GM18861 (cell line): ENCODE measurements at regions not wholly inside any gene's neighbourhood (a gene's known extent, or its start where the extent isn't known, plus 50 kb on each side); places are given as distances from the start of the nearest gene placed in this dataset.

Experiments
- ATAC-seq: cut with Tn5 transposase; IDR thresholded peaks from one replicate; pipeline ENCODE4 v1.9.1; 2021; ENCODE audit not compliant: unreplicated experiment

- ATAC-seq: no peak
Measured at GRCh38 chr2:145254291-145254690, 734.4 kb upstream of the ZEB2 start.

DNA sequence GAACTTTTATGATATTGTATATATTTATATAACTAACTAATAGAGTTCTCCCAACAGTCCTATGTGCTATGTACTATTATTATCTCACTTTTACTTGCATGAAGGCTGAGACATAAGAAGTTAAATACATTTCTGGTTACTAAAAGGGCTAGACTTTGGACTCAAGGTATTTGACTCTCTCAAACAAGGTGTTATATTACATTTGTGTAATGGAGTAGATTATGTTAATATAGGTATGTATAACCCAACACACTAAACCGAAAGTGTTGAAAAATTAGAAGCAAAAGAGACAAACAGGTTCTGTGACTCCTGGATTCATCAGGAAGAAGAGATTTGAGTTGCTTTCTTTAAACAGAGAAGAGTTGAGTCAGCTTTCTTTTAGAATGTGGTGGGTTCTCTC is 733.6 kb upstream of the ZEB2 start:
- ATAC-seq: no peak

DNA sequence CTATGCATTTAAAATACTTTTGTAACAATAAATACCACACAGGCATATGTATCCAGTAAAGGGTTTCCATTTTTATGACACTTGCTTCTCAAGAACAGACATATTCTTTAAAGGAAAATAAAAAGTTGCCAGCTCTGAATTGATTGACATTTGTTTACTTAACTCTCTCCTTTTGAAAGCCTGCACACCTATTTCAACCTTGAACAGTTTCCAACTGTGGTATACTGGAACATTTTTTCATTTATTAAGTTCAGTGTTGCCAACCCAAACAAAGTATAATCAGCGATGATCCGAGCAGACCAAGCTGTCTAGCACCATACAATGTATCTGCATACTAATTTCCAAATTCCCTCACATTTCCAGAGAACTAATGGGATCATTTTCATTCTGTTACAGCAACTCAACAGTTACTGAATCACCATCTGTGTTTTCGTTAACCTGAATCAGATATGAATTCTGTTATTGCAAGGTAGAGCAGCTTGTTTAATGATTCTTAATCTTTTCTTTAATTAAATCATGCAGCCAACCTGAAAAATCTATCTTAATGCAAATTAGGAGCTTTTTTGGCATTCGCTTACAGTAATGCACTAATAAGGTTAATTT is 725.5 kb upstream of the ZEB2 start:
- no peak for ATAC-seq

- no peak for ATAC-seq
Measured at GRCh38 chr2:145235312-145235711, 715.4 kb upstream of the ZEB2 start.

DNA sequence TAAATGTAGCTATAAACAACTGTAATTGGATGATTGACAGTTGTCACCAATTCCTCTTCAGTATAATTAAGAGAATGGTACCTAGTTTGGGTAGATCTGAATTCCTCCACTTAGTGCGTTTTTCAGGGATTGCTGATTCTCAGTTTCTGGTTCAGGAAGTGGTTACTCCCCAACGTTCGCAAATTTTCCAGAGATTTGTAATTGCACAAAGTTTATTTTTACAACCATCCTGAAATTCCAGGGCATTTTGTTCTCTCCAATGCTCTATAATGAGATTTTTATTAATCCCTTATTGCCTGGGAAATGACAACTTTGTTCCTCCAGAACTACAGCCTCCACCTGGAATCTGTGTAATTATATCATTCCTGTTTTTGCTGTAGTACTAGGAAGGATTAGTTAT is 710.6 kb upstream of the ZEB2 start:
- no peak for ATAC-seq

DNA sequence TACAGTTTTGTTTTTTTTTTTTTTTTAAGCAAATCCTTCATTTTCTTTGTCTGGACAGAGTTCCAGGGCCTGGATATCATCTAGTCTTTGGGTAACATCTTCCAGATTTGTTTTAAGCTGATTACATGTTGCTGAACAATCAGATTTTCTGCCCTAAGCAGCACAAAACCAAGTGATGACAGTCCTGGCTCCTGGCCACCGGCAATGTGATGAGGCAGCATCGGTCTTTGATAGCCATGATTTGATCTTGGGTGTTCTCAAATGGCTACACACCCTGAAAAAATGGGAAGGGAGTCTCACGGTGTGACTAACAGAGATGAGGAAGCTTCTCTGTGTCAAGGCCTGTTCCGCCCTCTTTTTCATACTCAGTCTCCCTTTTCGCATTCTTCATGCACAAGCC is 708.6 kb upstream of the ZEB2 start:
- no peak for ATAC-seq

GRCh38 chr2:145226901-145227300 is 707.0 kb upstream of the ZEB2 start:
- no peak for ATAC-seq

- no peak for ATAC-seq
Measured at GRCh38 chr2:145221516-145221915, 701.6 kb upstream of the ZEB2 start.

DNA sequence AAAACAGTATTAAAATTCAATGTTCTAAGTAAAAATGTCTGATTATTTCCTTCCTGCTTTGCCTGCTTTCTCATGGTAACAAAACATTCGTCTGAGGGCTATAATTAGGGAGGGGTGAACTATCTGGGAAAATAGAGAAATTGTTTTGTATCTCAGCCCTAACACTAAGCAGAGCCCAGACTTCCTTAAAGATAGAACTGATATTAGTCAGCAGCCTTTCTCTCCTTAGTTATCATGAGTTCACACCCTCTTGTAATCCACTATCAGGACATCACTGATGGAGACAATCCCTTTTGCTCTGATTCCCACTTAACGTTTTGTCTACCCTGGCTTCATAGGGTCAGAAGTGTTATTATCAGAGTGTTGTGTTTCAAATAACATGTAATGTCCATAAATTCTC is 701.1 kb upstream of the ZEB2 start:
- ATAC-seq: no peak

- ATAC-seq: no peak
Measured at GRCh38 chr2:145220496-145220895, 700.6 kb upstream of the ZEB2 start.

DNA sequence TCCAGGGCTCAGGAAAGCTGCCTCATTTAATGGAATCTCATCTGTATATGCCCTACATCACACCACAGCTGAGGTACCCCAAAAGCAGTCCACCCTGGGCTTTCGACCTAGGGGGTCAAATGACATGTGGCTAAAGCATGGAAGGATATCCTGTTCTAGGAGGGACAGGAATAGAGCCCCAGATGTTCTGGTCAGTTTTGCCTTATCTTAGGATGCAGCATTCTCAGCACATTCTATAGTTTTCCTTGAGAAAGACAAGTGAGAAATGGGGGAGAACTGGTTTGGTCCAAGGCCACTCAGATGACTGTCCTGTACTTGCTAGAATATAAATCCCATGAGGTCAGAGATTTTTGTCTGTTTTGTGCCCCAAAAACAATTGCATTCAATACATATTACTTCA is 688.0 kb upstream of the ZEB2 start:
- ATAC-seq: no peak

GRCh38 chr2:145206496-145207281 is 686.8 kb upstream of the ZEB2 start:
- no peak for ATAC-seq

DNA sequence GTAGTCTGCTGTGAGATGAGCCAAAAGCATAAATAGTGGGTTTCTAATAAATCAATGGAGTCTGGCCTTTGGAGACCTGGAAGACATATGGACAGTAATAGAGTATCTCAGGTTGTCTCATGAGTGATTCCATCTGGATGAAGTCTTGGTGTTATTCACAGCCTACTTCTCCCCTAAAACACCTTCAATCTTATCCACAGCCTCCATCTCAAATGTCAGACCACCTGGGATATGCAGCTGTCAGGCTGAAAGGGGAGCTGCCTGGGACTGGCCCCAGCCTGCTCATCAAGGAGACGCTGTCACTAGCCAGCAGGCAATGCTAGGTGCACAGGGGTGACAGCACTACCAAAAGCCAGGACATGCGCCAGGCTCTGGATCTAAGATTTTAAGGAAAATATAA is 684.0 kb upstream of the ZEB2 start:
- ATAC-seq: no peak

DNA sequence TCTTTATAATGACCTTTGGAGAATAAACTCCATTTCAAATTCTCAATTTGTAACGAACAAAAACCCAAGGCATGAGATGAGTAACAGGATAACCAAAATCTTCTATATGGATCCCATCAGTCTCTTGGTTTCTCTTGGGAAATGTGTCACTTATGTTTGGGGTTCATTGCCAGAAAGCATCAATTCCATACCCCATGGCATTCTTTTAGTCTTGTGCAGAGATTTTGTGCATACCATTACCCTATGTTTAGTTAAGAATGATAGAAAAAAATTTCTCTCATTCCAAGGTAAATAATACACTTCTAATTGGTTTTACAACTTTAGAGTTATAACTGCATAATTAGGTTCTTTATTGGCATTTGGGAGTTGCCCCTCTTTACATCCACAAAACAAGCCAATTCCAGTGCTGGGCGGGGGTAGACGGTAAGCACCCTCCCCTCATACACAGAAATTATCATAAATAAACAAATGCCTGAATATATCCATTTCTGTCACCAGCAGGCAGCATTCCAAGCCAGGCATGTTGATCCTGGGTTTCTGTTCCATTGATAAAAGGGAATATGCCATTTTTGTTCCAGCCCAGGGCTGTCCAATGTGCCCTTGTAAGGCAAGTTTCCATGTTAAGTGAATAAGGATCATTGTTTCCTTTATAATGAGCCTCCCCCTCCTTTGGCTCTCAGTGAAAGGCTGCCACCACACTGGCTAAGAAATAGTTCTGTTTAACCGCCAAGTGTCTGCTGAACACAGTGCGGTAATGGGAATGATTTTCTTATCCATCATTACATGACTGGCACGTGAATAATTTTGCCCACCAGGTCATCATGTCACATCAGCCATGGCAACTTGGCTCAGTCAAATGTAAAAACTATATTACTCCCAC is 680.1 kb upstream of the ZEB2 start:
- ATAC-seq: no peak

DNA sequence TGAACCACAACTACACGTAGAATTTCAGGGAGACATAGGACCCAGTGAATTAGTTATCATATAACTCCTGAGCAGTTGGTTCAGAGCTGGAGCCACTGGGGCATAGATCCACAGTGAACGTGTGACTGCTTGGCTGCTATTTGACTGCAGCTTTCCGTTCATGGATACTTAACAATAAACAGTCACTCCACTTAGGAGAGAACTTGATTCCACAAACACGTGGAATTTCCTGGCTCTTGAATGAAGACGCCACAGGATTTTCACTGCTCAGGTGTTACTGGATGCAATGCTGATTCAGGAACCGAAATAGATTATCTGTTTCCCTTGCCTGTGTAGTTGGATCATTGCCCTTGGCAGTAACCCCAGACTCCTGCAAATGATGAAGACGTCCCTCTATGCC is 679.1 kb upstream of the ZEB2 start:
- ATAC-seq: no peak

DNA sequence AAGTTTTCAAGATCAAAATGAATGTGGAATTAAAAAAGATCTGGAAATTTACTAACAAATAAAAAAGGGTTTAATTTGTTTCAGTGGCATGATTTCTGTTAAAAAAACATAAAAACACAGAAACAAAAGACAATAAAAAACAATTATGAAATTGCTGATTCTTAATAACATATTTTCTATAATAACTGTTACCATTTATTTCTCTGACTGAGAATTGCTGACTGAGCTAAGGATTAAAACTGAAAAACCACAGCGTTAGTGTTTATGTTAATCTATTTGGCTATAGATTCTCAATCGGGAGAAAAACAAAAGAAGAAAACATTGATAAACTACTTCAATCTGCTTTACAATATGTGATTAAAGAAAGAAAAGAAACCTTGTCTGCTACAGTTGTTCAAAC is 678.6 kb upstream of the ZEB2 start:
- no peak for ATAC-seq

DNA sequence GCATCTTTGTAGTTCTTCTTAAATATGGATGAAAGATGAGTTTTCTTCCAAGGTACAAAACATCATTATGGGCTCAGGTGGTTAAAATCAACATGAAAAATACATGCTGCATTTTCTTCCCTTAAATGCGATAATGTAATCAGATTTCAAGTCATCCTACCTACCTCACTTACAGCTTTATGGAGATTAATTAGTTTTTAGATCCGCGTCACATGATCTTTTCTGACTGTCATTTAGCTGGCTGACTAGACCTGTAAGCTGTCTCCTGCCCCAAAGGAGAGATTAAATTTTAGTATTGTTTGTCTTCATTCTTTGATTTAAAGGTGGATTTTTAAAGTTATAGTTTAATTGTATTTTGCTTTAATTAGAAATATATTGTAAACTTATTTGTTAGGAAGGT is 678.0 kb upstream of the ZEB2 start:
- no peak for ATAC-seq

GRCh38 chr2:145194673-145195072 is 674.8 kb upstream of the ZEB2 start:
- no peak for ATAC-seq

GRCh38 chr2:145190031-145190703 is 670.2 kb upstream of the ZEB2 start:
- no peak for ATAC-seq

DNA sequence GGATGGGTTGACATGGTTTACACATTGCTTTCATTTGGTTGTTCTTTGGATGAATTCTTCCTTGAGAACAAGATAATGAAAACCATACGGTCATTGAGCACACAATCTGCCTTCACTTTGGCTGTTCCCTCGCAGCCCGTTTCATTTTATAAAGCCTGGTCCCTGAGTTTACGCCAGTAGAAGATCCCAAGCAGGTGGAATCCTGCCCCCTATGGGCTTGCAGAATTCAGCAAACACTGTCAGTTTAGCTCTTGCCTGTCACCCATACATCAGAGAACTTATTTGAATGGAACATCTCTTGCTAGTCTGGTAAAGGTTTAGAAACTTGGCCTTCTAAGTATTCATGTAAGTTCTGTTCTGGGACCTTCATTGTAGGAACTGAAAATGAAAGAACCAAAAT is 666.4 kb upstream of the ZEB2 start:
- ATAC-seq: no peak

DNA sequence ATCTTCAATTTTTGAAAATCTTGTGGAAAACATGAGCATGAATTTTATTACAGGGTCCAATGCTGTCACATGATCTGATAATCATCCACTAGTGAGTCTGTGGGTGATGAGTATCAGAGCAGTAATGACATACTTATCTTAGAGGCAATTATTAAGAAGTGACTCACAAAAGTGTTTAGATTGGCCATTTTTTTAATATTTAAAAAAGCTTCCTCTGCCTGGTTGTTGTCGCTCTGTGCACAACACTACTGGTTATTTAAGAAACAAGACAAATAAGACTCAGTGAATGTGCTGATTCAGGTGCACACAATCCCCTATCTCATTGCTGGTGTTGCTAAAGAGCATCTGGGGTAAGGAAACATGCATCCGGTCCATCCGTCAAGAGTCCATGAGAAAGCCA is 665.8 kb upstream of the ZEB2 start:
- ATAC-seq: no peak
